ENCODE measurements at regions not wholly inside any gene's neighbourhood (a gene's known extent, or its start where the extent isn't known, plus 50 kb on each side); places are given as distances from the start of the nearest gene placed in this dataset.
"Not testable (repeated sequence)": the region's sequence is repeated elsewhere in the genome, so short reads cannot be mapped to it uniquely, and the experiment has no call there.

- DNase-seq, result no peak
These were observed 83.2 kb upstream of the TAB2 start for GRCh38 chr6:149234051-149234962.

DNA sequence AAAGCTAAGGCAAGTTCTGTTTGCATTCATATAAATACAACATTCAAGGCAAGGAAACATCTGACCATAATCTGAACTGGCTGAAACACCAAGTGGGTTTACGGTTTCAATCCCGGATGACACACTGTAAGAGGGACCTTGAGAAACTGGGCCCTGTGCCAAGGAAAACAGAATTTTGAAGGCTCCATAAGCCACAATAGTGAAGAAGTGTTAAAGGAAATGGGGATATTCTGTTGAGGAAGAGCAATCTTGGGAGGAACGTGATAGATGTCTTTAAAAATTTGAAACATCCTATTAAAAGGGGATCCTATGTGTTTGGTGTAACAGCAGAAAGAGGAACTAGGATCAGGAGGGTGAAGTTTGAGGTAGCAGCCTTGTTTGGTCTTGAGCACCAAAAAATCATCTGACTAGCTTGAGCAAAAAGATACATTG, 82.4 kb upstream of the TAB2 start:
- DNase-seq, result no peak

- DNase-seq, result no peak
These were observed 80.9 kb upstream of the TAB2 start for GRCh38 chr6:149236589-149236988.

GRCh38 chr6:149237464-149237863, 80.0 kb upstream of the TAB2 start:
- DNase-seq, result no peak

- DNase-seq, result no peak
These were observed 77.8 kb upstream of the TAB2 start for GRCh38 chr6:149239573-149240209.

DNA sequence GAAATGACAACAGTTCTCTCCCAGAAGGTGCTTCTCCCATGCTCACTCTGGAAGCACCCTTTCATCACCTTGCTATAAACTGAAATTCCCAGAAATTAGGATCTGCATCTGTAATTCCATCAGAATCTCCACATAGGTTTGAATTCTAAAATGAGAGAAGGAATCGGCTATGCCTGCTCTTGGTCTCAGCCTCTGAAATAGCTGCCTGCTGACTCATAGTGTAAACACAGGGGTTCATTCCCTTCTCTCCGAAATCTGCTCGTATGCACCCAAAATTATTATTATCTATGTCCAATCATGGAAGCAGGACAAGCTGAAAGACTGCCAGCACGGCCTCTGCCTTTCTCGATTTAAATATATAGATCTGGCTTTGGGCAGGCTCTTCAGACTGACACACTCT, 74.6 kb upstream of the TAB2 start:
- no peak for DNase-seq

DNA sequence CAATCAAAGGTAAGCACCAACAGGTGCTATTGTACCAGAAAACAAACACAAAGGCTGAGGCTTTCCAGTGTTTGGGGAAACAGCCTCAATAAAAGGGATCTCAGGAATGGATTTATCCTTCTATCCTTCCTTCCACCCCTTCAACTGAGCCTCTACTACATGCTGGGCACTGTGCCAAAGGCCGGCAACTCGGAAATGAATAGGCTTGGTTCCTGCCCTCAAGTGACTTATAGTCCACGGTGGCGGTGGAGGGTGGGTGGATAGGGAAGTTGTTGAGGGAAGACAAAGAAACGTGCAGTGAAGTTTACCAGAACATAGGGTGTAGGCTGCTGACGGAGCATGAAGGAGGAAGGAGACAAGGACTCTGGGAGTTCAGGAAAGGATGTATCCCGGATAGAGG, 73.4 kb upstream of the TAB2 start:
- DNase-seq, result no peak

DNA sequence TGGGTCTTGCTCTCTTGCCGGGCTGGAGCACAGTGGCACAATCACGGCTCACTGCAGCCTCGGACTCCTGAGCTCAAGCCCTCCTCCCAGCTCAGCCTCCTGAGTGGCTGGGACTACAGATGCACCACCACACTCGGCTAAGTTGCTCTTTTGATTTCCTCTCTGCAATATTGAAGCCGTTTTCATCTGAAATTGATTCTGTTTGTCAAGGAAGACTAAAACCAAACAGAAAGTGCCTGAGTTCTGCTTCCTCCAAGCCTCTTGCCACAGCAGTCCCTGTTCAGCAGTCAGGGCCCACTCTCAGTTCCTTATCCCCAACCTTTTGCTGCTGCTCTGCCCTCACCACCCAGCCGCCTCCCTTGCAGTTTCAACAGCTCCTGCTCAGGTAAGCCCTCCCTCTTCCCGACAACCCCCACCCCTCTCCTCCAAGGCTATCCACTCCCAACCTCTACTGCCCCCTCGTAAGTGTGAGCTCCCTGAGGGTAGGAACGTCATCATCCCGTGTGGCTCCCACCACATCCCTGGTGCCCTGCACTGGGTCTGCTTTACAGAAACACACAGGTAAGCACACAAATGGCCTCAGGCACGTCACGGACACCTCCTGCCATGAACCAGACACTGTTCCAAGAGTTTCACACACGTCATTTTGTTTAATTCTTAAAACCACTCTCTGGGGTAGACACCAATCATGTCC, 70.7 kb upstream of the TAB2 start:
- no peak for DNase-seq

DNA sequence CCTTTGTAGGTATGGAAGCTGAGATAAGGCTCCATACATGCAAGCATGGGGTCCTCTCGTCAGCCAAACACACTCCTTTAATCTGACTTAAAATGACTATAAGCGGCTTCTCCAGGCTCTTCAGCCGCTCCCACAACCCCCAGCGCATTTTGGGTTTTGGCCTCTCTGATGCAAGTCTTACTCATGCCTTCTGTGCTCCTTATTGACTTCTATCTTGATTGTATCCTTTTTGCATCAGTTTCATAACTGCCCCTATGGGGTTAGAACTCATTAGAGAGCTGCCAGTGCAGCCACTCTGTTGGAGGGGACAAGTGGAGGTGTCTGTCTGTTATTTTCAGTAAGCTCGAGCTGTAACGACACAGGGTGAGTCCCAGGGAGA, 70.1 kb upstream of the TAB2 start:
- no peak for DNase-seq

GRCh38 chr6:149248263-149248662, 69.2 kb upstream of the TAB2 start:
- DNase-seq, result not testable (repeated sequence)

- no peak for DNase-seq
These were observed 68.7 kb upstream of the TAB2 start for GRCh38 chr6:149248693-149249369.

DNA sequence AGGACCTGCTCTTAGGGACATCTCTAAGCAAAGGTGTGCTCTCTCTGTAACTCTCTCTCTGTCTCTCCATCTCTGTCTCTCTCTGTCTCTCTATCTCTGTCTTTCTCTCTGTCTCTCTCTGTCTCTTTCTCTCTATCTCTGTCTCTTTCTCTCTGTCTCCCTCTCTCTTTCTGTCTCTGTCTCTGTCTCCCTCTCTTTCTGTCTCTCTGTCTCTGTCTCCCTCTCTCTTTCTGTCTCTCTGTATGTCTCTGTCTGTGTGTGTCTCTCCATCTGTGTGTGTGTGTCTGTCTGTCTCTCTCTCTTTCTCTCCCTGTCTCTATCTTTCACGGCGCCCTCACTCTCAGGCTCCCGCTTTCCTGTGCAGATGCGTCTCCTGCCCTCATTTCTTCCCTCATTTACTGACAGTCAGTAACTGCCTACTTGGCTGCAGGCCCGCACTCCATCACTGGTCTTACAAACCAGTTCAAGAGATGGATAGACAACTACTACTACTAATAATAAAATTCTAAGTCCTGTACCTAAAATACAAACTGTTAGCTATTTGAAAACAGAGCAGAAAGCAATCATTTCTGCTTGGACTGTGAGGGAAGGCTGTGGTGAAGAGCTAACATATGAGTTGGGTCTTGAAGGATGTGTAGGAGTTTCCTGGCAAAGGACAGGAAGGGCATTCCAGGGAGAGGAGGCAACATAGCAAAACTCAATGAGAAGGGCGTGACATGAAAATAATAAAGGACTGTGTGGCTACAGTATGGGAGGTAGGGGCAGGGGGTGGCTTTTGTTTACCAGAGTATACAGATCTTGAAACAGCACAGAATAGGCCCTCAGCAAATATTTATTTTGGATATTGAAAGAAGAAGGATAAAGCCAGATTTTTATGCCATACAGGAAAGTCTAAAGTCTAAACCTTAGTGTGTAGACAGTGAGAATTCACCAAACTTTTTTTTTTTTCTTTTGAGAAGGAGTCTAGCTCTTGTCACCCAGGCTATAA, 67.8 kb upstream of the TAB2 start:
- DNase-seq, result no peak

GRCh38 chr6:149250951-149251350, 66.6 kb upstream of the TAB2 start:
- no peak for DNase-seq

DNA sequence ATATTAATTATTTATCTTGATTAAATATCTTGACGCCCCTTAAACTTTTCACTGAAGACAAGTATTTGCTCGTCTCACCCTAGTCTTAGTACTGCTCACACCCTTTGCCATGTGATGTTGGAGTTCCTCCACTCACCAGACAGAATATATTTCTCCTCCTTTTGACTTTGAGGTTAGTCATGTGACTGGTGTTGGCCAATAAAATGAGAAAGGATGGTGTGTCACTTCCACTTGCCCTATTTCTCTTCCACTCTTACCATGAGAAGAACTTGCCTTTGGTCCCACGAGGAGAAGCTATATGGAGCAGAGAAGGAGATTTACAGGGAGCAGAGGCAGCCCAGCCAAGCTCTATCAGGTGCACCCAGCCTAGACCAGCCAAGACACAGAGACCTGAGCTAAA, 64.9 kb upstream of the TAB2 start:
- DNase-seq, result no peak

GRCh38 chr6:149254253-149254652, 63.3 kb upstream of the TAB2 start:
- DNase-seq, result no peak

DNA sequence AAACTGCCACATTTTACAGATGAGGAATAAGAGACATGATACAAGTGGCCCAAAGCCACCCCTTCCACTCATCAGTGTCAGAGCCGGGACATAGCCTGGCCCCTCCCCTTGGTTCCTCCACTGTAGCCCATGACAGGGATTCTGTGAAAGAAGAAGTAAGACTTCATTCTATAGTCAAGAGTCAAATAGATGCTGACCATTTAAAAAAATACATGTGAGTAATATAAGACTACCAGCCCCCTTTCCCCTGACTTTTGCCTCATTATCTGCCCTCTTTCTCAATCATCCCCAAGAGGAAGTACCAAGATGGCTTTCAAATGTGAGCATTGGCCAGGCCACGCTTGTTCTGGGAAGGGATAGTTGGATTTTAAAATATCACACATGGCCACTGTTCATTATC, 57.8 kb upstream of the TAB2 start:
- DNase-seq, result peak in 3 of 51 donors; percentile 8 to 23 (median 15)

DNA sequence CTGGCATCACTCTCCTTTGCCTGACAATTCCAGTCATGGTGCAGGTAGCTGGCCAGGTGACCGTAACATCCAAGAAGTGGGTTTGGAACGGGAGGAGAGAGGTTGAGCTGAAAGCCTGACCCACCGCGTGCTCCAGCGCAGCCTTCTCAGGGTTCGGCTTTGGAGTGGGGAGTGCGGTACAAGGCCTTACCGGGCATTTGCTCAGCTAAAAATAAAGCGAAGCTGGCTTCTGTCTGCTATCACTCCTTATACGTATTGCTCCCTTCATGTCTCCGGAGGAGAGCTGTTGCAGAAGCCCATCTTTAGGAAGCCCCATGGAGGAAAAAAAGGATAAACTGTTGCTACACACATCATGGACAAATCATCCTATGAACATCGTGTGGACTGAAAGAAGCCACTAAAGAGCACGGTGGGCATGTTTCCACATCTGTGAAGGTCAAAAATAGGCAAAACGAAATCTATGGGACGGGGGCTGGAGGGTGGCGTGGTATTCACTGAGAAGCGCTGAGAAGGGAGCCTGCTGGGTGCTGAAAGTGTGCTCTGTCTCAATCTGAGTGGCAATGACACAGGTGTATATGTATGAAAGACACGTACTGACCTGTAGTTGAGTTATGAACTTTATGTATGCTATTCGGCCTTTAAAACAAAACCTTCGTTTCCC, 57.2 kb upstream of the TAB2 start:
- no peak for DNase-seq

DNA sequence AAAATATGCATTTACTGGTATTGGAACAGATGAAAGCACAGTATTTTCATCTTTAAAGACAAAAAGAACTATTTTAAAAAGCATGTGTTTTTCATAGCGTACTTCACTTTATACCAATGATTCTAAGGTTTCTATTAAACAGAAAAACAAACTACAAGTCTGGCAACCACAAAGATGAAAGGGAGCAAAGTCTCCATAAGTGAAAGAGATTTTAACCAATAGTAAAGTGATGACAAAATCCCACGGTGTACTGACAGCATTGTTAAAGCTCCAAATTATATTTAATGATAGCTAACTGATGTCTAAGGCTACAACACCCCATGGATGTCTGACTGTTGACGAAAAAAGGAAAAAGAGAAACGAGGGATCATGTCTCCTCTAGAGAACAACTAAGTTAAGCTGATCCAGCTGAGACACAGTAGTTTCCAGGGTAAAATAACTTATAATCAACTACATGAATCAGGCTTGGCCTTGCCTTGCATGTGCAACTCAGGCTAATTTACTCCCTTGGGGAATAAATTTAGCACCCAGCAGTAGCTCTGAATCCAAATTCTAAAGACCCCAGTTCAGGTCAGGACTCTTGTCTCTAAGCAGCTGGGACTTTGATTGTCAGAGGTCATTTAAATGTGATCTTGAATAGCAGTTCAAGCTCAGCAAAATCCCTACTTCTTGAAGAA, 56.0 kb upstream of the TAB2 start:
- no peak for DNase-seq

- DNase-seq, result no peak
These were observed 54.2 kb upstream of the TAB2 start for GRCh38 chr6:149263321-149263720.
